Adrenal gland (tissue), 9 donors: ENCODE measurements at regions not wholly inside any gene's neighbourhood (a gene's known extent, or its start where the extent isn't known, plus 50 kb on each side); places are given as distances from the start of the nearest gene placed in this dataset.

Source experiments
- DNase-seq, 7 donors: peaks; one replicate each; pipeline ENCODE4 v3.0.0-alpha.2; 2019 to 2020
- H3K27ac ChIP-seq, 5 donors: fragments of 200-600 bp; sonication (generic) in 4 of 5; 1 replicate in 3 of 5; 2 replicates in 2 of 5; pipeline versions ENCODE4 v1.5.1 to v1.8.0; 2016 to 2020; ENCODE audit warnings: mild to moderate bottlenecking in 1 of 5
- H3K27me3 ChIP-seq: fragments of 200-600 bp; 2 replicates; pipeline ENCODE4 v1.8.0; 2021
- H3K36me3 ChIP-seq, 2 donors: fragments of 200-600 bp; replicated peaks in 1 of 2; 1 replicate in 1 of 2; 2 replicates in 1 of 2; pipeline versions ENCODE4 v1.5.1 to v1.8.0; 2018 to 2022
- H3K4me1 ChIP-seq, 2 donors: fragments of 200-600 bp; replicated peaks in 1 of 2; 1 replicate in 1 of 2; 2 replicates in 1 of 2; pipeline versions ENCODE4 v1.5.1 to v1.8.0; 2018 to 2021
- H3K4me3 ChIP-seq, 4 donors: fragments of 200-600 bp; sonication (generic) in 3 of 4; one replicate each; pipeline ENCODE4 v1.5.1; 2016 to 2018
- H3K9me3 ChIP-seq, 3 donors: fragments of 200-600 bp; sonication (generic) in 1 of 3; replicated peaks in 1 of 3; 1 replicate in 2 of 3; 2 replicates in 1 of 3; pipeline versions ENCODE4 v1.5.1 to v1.8.0; 2016 to 2021
- CTCF ChIP-seq, 6 experiments: fragments of 450-650 bp in 4 of 6; fragments of 200-600 bp in 2 of 6; sonication (generic) in 1 of 6; IDR thresholded peaks; 1 replicate in 5 of 6; 2 replicates in 1 of 6; pipeline versions ENCODE4 v1.5.1 to v1.8.0; 2016 to 2021; ENCODE audit warnings: antibody characterized with exemption in 6 of 6, mild to moderate bottlenecking in 2 of 6, moderate library complexity in 1 of 6
- POLR2A ChIP-seq, 2 donors: fragments of 450-650 bp; IDR thresholded peaks; one replicate each; pipeline ENCODE4 v1.6.1; 2017; ENCODE audit warnings: antibody characterized with exemption in 2 of 2, mild to moderate bottlenecking in 2 of 2, moderate library complexity in 1 of 2
- WGBS, 4 donors: extraction: QIAGEN DNeasy Blood & Tissue Kit in 2 of 4; methylation state at CpG; one replicate each; pipeline versions ENCODE4 v1.1.5 to v1.1.7; 2013 to 2017; 5-methylcytosine and 5-hydroxymethylcytosine counted together
- intact Hi-C, 2 donors: fragments of 100-400 bp; cut with DNase I; formaldehyde crosslinking; loops; one replicate each; pipeline versions ENCODE4 v1.14.1 to v1.15.0; 2022 to 2023
- donor health status: healthy with polysubstance abuse.
- donor health status: Bipolar disorder and iron deficiency.
- donor health status: DM: yes; HTN: yes; CAD: no.
- donor health status: DM: no; HTN: no; CAD: no.
- donor health status: DM: no; HTN: no; CAD: no.

GRCh38 chr2:53477517-53477916 is 290.1 kb upstream of the CHAC2 start:
- Histone ChIP-seq H3K27ac (no peak overlapping the region), H3K4me3 (no peak overlapping the region), H3K36me3 (no peaks in the 10 kb centered on the region), H3K4me1 (no peaks in the 10 kb centered on the region), H3K27me3 (no peaks in the 10 kb centered on the region), H3K9me3 (no peaks in the 10 kb centered on the region)
- intact Hi-C loops, result no loop called here
- 55 to 92% (median 64%) methylated on average over 1 of the region's 1 CpG for WGBS, 4 donors
- no peak for TF ChIP-seq POLR2A (IDR thresholded peaks at IDR 0.05)
- TF ChIP-seq CTCF (IDR thresholded peaks at IDR 0.05), result no peak
- no peak for DNase-seq

GRCh38 chr2:53476834-53477233 is 290.8 kb upstream of the CHAC2 start:
- intact Hi-C loops, result no loop called here
- no peaks in the 10 kb centered on the region for H3K27me3 ChIP-seq
- H3K27ac ChIP-seq, result no peak overlapping the region
- no peak overlapping the region for H3K4me3 ChIP-seq
- 84 to 89% (median 86%) methylated on average over 5 to 6 of the region's 6 CpGs for WGBS, 4 donors
- H3K9me3 ChIP-seq, result no peaks in the 10 kb centered on the region
- DNase-seq, result no peak
- H3K4me1 ChIP-seq, result no peaks in the 10 kb centered on the region
- TF ChIP-seq POLR2A (IDR thresholded peaks at IDR 0.05) (no peak), CTCF (IDR thresholded peaks at IDR 0.05) (no peak)
- no peaks in the 10 kb centered on the region for H3K36me3 ChIP-seq

- TF ChIP-seq CTCF (IDR thresholded peaks at IDR 0.05), result no peak
- TF ChIP-seq POLR2A (IDR thresholded peaks at IDR 0.05), result no peak
- no peak overlapping the region for H3K27ac ChIP-seq
- no peak for DNase-seq
- no peaks in the 10 kb centered on the region for H3K4me1 ChIP-seq
- H3K27me3 ChIP-seq, result no peaks in the 10 kb centered on the region
- intact Hi-C loops, result no loop called here
- H3K9me3 ChIP-seq, result no peaks in the 10 kb centered on the region
- no peak overlapping the region for H3K4me3 ChIP-seq
- 79 to 84% (median 81%) methylated on average over 2 of the region's 2 CpGs for WGBS, 4 donors
- no peaks in the 10 kb centered on the region for H3K36me3 ChIP-seq
Observed at GRCh38 chr2:53475766-53476165, 291.8 kb upstream of the CHAC2 start.

GRCh38 chr2:53475321-53475720 is 292.3 kb upstream of the CHAC2 start:
- no peak for DNase-seq
- no peaks in the 10 kb centered on the region for H3K9me3 ChIP-seq
- no peak overlapping the region for H3K27ac ChIP-seq
- no peaks in the 10 kb centered on the region for H3K4me1 ChIP-seq
- no peaks in the 10 kb centered on the region for H3K27me3 ChIP-seq
- intact Hi-C loops, result no loop called here
- WGBS, 4 donors, result 83 to 95% (median 88%) methylated on average over 2 of the region's 2 CpGs
- H3K36me3 ChIP-seq, result no peaks in the 10 kb centered on the region
- TF ChIP-seq POLR2A (IDR thresholded peaks at IDR 0.05), result no peak
- TF ChIP-seq CTCF (IDR thresholded peaks at IDR 0.05), result no peak
- no peak overlapping the region for H3K4me3 ChIP-seq
